SK-N-SH treated with all-trans-retinoic acid at 6 μM for 48 hours (cell line): ENCODE measurements at regions not wholly inside any gene's neighbourhood (a gene's known extent, or its start where the extent isn't known, plus 50 kb on each side); places are given as distances from the start of the nearest gene placed in this dataset.

Experiments used
- ATAC-seq: fragments of 200-7000 bp; cut with Tn5 transposase; 3 replicates; pipeline ENCODE4 v1.9.1; 2020; ENCODE audit warnings: mild to moderate bottlenecking, moderate library complexity
- ARNTL ChIP-seq: fragments of 450-650 bp; formaldehyde crosslinking; IDR thresholded peaks from 2 replicates; pipeline ENCODE4 v1.5.0; 2020; ENCODE audit warnings: low read depth, mild to moderate bottlenecking, moderate library complexity, borderline replicate concordance
- BACH2 ChIP-seq: fragments of 250-450 bp; sonication (Bioruptor Pico); IDR thresholded peaks from 2 replicates; pipeline ENCODE4 v1.9.0; 2021; ENCODE audit warnings: mild to moderate bottlenecking, borderline replicate concordance
- CREB5 ChIP-seq: fragments of 250-450 bp; sonication (Bioruptor Pico); IDR thresholded peaks from 2 replicates; pipeline ENCODE4 v1.5.1; 2020; ENCODE audit warnings: low read depth, mild to moderate bottlenecking, moderate library complexity
- CSDC2 ChIP-seq: fragments of 250-450 bp; sonication (Bioruptor Pico); IDR thresholded peaks from 2 replicates; pipeline ENCODE4 v1.5.0; 2020; ENCODE audit warnings: mild to moderate bottlenecking, moderate library complexity
- CSRNP3 ChIP-seq: fragments of 250-450 bp; sonication (Bioruptor Pico); IDR thresholded peaks from 2 replicates; pipeline ENCODE4 v1.5.1; 2021; ENCODE audit warnings: mild to moderate bottlenecking, moderate library complexity
- ESRRG ChIP-seq: fragments of 250-450 bp; sonication (Bioruptor Pico); IDR thresholded peaks from 2 replicates; pipeline ENCODE4 v1.6.1; 2021; ENCODE audit warnings: mild to moderate bottlenecking
- GLIS3 ChIP-seq: fragments of 250-450 bp; sonication (Bioruptor Pico); IDR thresholded peaks from 2 replicates; pipeline ENCODE4 v1.5.0; 2020; ENCODE audit warnings: mild to moderate bottlenecking, moderate library complexity
- ISL1 ChIP-seq: fragments of 250-450 bp; sonication (Bioruptor Pico); IDR thresholded peaks from 2 replicates; pipeline ENCODE4 v2.1.2; 2022; ENCODE audit warnings: mild to moderate bottlenecking, moderate library complexity
- OSR1 ChIP-seq: fragments of 250-450 bp; sonication (Bioruptor Pico); IDR thresholded peaks from 2 replicates; pipeline ENCODE4 v1.8.0; 2022; ENCODE audit warnings: moderate library complexity, mild to moderate bottlenecking, inconsistent platforms
- PPARA ChIP-seq: fragments of 250-450 bp; sonication (Bioruptor Pico); IDR thresholded peaks from 2 replicates; pipeline ENCODE4 v1.5.0; 2020; ENCODE audit warnings: mild to moderate bottlenecking, borderline replicate concordance
- RARB ChIP-seq: fragments of 250-450 bp; sonication (Bioruptor Pico); IDR thresholded peaks from 2 replicates; pipeline ENCODE4 v1.8.0; 2021; ENCODE audit warnings: mild to moderate bottlenecking, moderate library complexity
- SNAI2 ChIP-seq: fragments of 250-450 bp; sonication (Bioruptor Pico); IDR thresholded peaks from 2 replicates; pipeline ENCODE4 v1.5.0; 2020; ENCODE audit warnings: mild to moderate bottlenecking, moderate library complexity
- TCF4 ChIP-seq: fragments of 250-450 bp; sonication (Bioruptor Pico); IDR thresholded peaks from 2 replicates; pipeline ENCODE4 v1.8.0; 2021; ENCODE audit warnings: mild to moderate bottlenecking, moderate library complexity, borderline replicate concordance
- TOX ChIP-seq: fragments of 250-450 bp; sonication (Bioruptor Pico); IDR thresholded peaks from 2 replicates; pipeline ENCODE4 v1.8.0; 2021; ENCODE audit warnings: mild to moderate bottlenecking, moderate library complexity, borderline replicate concordance
- TSHZ2 ChIP-seq: fragments of 250-450 bp; sonication (Bioruptor Pico); IDR thresholded peaks from 2 replicates; pipeline ENCODE4 v1.5.0; 2020; ENCODE audit warnings: mild to moderate bottlenecking, moderate library complexity
- ZC3H10 ChIP-seq: fragments of 250-450 bp; sonication (Bioruptor Pico); IDR thresholded peaks from 2 replicates; pipeline ENCODE4 v1.5.1; 2021; ENCODE audit warnings: mild to moderate bottlenecking, moderate library complexity
- ZFP3 ChIP-seq: fragments of 250-450 bp; sonication (Bioruptor Pico); IDR thresholded peaks from 2 replicates; pipeline ENCODE4 v1.5.0; 2020; ENCODE audit warnings: mild to moderate bottlenecking, moderate library complexity
- ZFP30 ChIP-seq: fragments of 450-650 bp; formaldehyde crosslinking; IDR thresholded peaks from 2 replicates; pipeline ENCODE4 v1.5.0; 2022; ENCODE audit warnings: mild to moderate bottlenecking, moderate library complexity
- ZNF565 ChIP-seq: fragments of 450-650 bp; formaldehyde crosslinking; conservative IDR thresholded peaks from 2 replicates; pipeline ENCODE4 v1.5.0; 2020; ENCODE audit warnings: low read depth, mild to moderate bottlenecking, moderate library complexity
- ZNF70 ChIP-seq: fragments of 450-650 bp; formaldehyde crosslinking; IDR thresholded peaks from 2 replicates; pipeline ENCODE4 v1.5.0; 2020; ENCODE audit warnings: mild to moderate bottlenecking, moderate library complexity
- ZNF8 ChIP-seq: fragments of 450-650 bp; formaldehyde crosslinking; IDR thresholded peaks from 2 replicates; pipeline ENCODE4 v1.5.0; 2020; ENCODE audit warnings: mild to moderate bottlenecking, moderate library complexity
- TF ChIP-seq, protein P1 (sequence below): fragments of 250-450 bp; sonication (Bioruptor Pico); IDR thresholded peaks from 2 replicates; pipeline ENCODE4 v1.8.0; 2020; ENCODE audit warnings: mild to moderate bottlenecking, moderate library complexity, borderline replicate concordance

- TF ChIP-seq TSHZ2 = no peak
- no peak for TF ChIP-seq CSDC2 (CRISPR knock-in tag)
- TF ChIP-seq CREB5 = no peak
- no peak for TF ChIP-seq ZNF565
- no peak for TF ChIP-seq ZNF70 (CRISPR knock-in tag)
- no peak for TF ChIP-seq ARNTL (CRISPR knock-in tag)
- TF ChIP-seq ZFP30 (CRISPR knock-in tag) = no peak
- no peak for TF ChIP-seq TCF4 (CRISPR knock-in tag)
- TF ChIP-seq PPARA (CRISPR knock-in tag) = no peak
- TF ChIP-seq ESRRG = no peak
- no peak for TF ChIP-seq OSR1 (CRISPR knock-in tag)
- TF ChIP-seq, all 23 proteins: peak for 0
- ATAC-seq = no peak
These were observed 1588.9 kb upstream of the PCDH7 start for GRCh38 chr4:29131304-29131703.

DNA sequence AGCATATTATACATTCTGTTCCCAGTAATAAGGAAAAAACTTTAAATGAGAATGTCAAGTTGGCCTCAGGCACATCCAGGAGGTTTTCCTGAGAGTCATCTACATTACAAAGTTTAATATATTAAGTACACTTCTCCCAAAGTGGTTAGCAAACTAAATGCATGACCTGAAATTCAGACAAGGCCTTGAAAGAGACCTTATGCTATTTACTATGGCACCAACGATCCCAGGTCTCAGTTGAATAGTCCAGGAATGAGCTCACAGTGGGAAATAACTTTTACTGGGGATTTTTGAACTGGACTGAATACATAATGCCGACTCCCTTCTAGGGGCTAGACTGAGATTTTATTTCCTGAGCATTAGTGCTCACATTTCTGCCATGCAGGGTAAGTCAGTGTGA is 1577.5 kb upstream of the PCDH7 start:
- TF ChIP-seq ESRRG = no peak
- no peak for TF ChIP-seq ZNF70 (CRISPR knock-in tag)
- TF ChIP-seq TOX (CRISPR knock-in tag) = no peak
- no peak for TF ChIP-seq RARB (CRISPR knock-in tag)
- TF ChIP-seq OSR1 (CRISPR knock-in tag) = no peak
- TF ChIP-seq ZFP30 (CRISPR knock-in tag) = no peak
- no peak for TF ChIP-seq ZNF565
- TF ChIP-seq BACH2 = no peak
- TF ChIP-seq TCF4 (CRISPR knock-in tag) = no peak
- TF ChIP-seq, protein P1, sequence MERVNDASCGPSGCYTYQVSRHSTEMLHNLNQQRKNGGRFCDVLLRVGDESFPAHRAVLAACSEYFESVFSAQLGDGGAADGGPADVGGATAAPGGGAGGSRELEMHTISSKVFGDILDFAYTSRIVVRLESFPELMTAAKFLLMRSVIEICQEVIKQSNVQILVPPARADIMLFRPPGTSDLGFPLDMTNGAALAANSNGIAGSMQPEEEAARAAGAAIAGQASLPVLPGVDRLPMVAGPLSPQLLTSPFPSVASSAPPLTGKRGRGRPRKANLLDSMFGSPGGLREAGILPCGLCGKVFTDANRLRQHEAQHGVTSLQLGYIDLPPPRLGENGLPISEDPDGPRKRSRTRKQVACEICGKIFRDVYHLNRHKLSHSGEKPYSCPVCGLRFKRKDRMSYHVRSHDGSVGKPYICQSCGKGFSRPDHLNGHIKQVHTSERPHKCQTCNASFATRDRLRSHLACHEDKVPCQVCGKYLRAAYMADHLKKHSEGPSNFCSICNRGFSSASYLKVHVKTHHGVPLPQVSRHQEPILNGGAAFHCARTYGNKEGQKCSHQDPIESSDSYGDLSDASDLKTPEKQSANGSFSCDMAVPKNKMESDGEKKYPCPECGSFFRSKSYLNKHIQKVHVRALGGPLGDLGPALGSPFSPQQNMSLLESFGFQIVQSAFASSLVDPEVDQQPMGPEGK (CRISPR knock-in tag) = no peak
- no peak for TF ChIP-seq ZFP3 (CRISPR knock-in tag)
- TF ChIP-seq ZC3H10 (CRISPR knock-in tag) = no peak
- TF ChIP-seq TSHZ2 = no peak
- TF ChIP-seq SNAI2 = no peak
- TF ChIP-seq CSDC2 (CRISPR knock-in tag) = no peak
- TF ChIP-seq GLIS3 = no peak
- no peak for TF ChIP-seq PPARA (CRISPR knock-in tag)
- no peak for TF ChIP-seq CSRNP3 (CRISPR knock-in tag)
- TF ChIP-seq ISL1 (CRISPR knock-in tag) = no peak
- TF ChIP-seq ZNF8 (CRISPR knock-in tag) = no peak
- no peak for ATAC-seq

DNA sequence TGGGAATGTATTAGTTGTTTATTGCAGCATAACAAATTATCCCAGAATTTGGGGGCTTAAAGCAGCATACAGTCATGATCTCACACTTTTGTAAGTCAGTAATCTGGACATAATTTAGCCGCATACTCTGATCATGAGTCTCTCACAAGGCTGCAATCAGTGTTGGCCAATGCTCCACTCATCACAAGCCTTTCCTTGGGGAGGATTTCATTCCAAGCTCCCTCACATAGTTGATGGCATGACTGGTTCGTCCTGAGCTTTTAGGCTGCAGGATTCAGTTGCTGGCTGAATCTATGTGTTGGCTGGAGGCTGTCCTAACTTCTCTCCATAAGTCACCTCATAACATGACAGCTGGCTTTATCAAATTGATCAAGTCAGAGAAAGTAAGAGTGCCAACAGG is 1568.6 kb upstream of the PCDH7 start:
- ATAC-seq = no peak
- no peak for TF ChIP-seq SNAI2
- no peak for TF ChIP-seq ZNF8 (CRISPR knock-in tag)
- no peak for TF ChIP-seq ZNF565
- TF ChIP-seq OSR1 (CRISPR knock-in tag) = no peak
- TF ChIP-seq CREB5 = no peak
- no peak for TF ChIP-seq TSHZ2
- TF ChIP-seq ZNF70 (CRISPR knock-in tag) = no peak
